ENCODE measurements at regions not wholly inside any gene's neighbourhood (a gene's known extent, or its start where the extent isn't known, plus 50 kb on each side); places are given as distances from the start of the nearest gene placed in this dataset.

DNA sequence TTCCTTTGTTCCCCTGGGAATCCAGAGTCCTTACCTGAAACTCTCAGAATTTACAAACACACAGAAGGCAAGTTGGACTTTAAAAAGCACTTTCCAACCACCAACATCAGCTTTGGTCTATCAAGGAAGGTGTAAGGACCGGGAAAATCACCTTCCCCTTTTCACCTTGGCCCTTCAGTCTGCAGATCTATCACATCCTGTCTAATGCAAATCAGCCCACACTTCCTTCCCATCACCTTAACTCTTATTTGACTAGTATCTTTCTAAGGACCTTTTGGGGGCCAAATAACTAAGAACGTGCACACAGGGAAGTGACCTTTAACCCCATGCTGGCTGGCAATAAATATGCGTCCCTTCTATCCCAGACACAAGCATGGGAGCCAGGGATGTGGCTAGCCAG lies 320.6 kb downstream of the ARRDC4 start:
- Histone ChIP-seq H2AFZ (ENCODE audit: low read length) (no peak overlapping the region), H3K4me2 (ENCODE audit: low read depth, low read length, poor library complexity, severe bottlenecking) (no peak overlapping the region), H3F3A (ENCODE audit: low read depth) (no peaks in the 10 kb centered on the region), H3K4me3 (ENCODE audit: low read length, poor library complexity, severe bottlenecking) (no peak overlapping the region), H3K4me1 (ENCODE audit: insufficient read depth, low read length, poor library complexity, severe bottlenecking) (no peaks in the 10 kb centered on the region), H3K9me3 (ENCODE audit: insufficient read depth, low read depth, low read length) (no peaks in the 10 kb centered on the region), H3K27me3 (ENCODE audit: insufficient read depth, low read length, poor library complexity, severe bottlenecking) (no peaks in the 10 kb centered on the region), H4K20me1 (ENCODE audit: insufficient read depth, low read length, poor library complexity, severe bottlenecking) (no peaks in the 10 kb centered on the region), H3K9ac (ENCODE audit: low read depth, low read length, poor library complexity, severe bottlenecking) (no peak overlapping the region), H3K79me2 (ENCODE audit: insufficient read depth, low read length) (no peaks in the 10 kb centered on the region), H3K9me2 (replicated peaks; ENCODE audit: low read depth, low read length) (no peaks in the 10 kb centered on the region), H3K36me3 (ENCODE audit: insufficient read depth, low read length) (no peaks in the 10 kb centered on the region)
- no peak for TF ChIP-seq EZH2phosphoT487 (IDR thresholded peaks at IDR 0.05; ENCODE audit: borderline replicate concordance)
- TF ChIP-seq CTCF (conservative IDR thresholded peaks at IDR 0.05; ENCODE audit: low read length): no peak

GRCh38 chr15:98282656-98283332 lies 322.3 kb downstream of the ARRDC4 start:
- Histone ChIP-seq H3K9me2 (replicated peaks; ENCODE audit: low read depth, low read length) (no peaks in the 10 kb centered on the region), H2AFZ (ENCODE audit: low read length) (no peak overlapping the region), H3K79me2 (ENCODE audit: insufficient read depth, low read length) (no peaks in the 10 kb centered on the region), H4K20me1 (ENCODE audit: insufficient read depth, low read length, poor library complexity, severe bottlenecking) (no peaks in the 10 kb centered on the region), H3F3A (ENCODE audit: low read depth) (no peaks in the 10 kb centered on the region), H3K4me1 (ENCODE audit: insufficient read depth, low read length, poor library complexity, severe bottlenecking) (no peaks in the 10 kb centered on the region), H3K4me2 (ENCODE audit: low read depth, low read length, poor library complexity, severe bottlenecking) (no peak overlapping the region), H3K4me3 (ENCODE audit: low read length, poor library complexity, severe bottlenecking) (no peak overlapping the region), H3K27me3 (ENCODE audit: insufficient read depth, low read length, poor library complexity, severe bottlenecking) (no peaks in the 10 kb centered on the region), H3K9ac (ENCODE audit: low read depth, low read length, poor library complexity, severe bottlenecking) (no peak overlapping the region), H3K9me3 (ENCODE audit: insufficient read depth, low read depth, low read length) (no peaks in the 10 kb centered on the region), H3K36me3 (ENCODE audit: insufficient read depth, low read length) (no peaks in the 10 kb centered on the region)
- TF ChIP-seq EZH2phosphoT487 (IDR thresholded peaks at IDR 0.05; ENCODE audit: borderline replicate concordance): no peak
- no peak for TF ChIP-seq CTCF (conservative IDR thresholded peaks at IDR 0.05; ENCODE audit: low read length)

DNA sequence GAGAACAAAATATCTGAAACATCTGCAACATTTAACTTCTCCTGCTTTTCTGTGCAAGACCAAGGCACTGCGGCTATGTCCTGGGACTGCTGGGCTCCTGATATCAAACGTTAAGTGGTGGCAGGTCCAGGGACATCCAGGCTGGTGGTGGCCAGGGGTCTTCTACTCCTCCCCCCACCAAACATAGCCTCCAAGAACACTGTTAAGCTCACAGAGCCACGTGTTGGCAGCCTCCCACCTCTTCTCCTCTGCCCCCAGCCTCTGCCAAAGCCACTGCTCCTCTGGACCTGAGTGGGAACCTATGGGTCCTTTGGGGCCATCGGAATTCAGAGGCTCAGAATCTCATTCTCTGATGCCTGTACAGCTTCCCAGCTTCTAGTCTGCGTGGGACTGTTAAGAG lies 325.7 kb downstream of the ARRDC4 start:
- Histone ChIP-seq H3K36me3 (ENCODE audit: insufficient read depth, low read length) (no peaks in the 10 kb centered on the region), H3K9me3 (ENCODE audit: insufficient read depth, low read depth, low read length) (no peaks in the 10 kb centered on the region), H3K9ac (ENCODE audit: low read depth, low read length, poor library complexity, severe bottlenecking) (no peak overlapping the region), H3F3A (ENCODE audit: low read depth) (no peaks in the 10 kb centered on the region), H3K4me3 (ENCODE audit: low read length, poor library complexity, severe bottlenecking) (no peak overlapping the region), H3K9me2 (replicated peaks; ENCODE audit: low read depth, low read length) (no peaks in the 10 kb centered on the region), H2AFZ (ENCODE audit: low read length) (no peak overlapping the region), H3K27me3 (ENCODE audit: insufficient read depth, low read length, poor library complexity, severe bottlenecking) (no peaks in the 10 kb centered on the region), H3K79me2 (ENCODE audit: insufficient read depth, low read length) (no peaks in the 10 kb centered on the region), H3K4me1 (ENCODE audit: insufficient read depth, low read length, poor library complexity, severe bottlenecking) (no peaks in the 10 kb centered on the region), H4K20me1 (ENCODE audit: insufficient read depth, low read length, poor library complexity, severe bottlenecking) (no peaks in the 10 kb centered on the region), H3K4me2 (ENCODE audit: low read depth, low read length, poor library complexity, severe bottlenecking) (no peak overlapping the region)
- TF ChIP-seq CTCF (conservative IDR thresholded peaks at IDR 0.05; ENCODE audit: low read length) (no peak), EZH2phosphoT487 (IDR thresholded peaks at IDR 0.05; ENCODE audit: borderline replicate concordance) (no peak)

All from Loucy (cell line).